Endodermal cell (in vitro differentiated cells): ENCODE measurements at regions not wholly inside any gene's neighbourhood (a gene's known extent, or its start where the extent isn't known, plus 50 kb on each side); places are given as distances from the start of the nearest gene placed in this dataset.

Experiments used
- DNase-seq: peaks from one replicate; pipeline ENCODE4 v3.0.0-alpha.2; 2017
- H3K27ac ChIP-seq: 2 replicates; pipeline ENCODE4 v1.5.1; 2013; ENCODE audit warnings: mild to moderate bottlenecking, low read depth, low read length, moderate library complexity
- H3K27me3 ChIP-seq: 2 replicates; pipeline ENCODE4 v1.6.1; 2013; ENCODE audit warnings: mild to moderate bottlenecking, low read length, moderate library complexity; ENCODE audit not compliant: insufficient read depth, control insufficient read depth, poor library complexity, severe bottlenecking
- H3K36me3 ChIP-seq: 2 replicates; pipeline ENCODE4 v1.7.0; 2013; ENCODE audit warnings: mild to moderate bottlenecking, low read length, moderate library complexity; ENCODE audit not compliant: control insufficient read depth, insufficient read depth
- H3K4me1 ChIP-seq: one replicate; pipeline ENCODE4 v1.7.0; 2013; ENCODE audit warnings: low read length; ENCODE audit not compliant: control insufficient read depth, insufficient read depth
- H3K4me3 ChIP-seq: 2 replicates; pipeline ENCODE4 v1.5.1; 2013; ENCODE audit warnings: mild to moderate bottlenecking, low read length, moderate library complexity
- H3K9ac ChIP-seq: 2 replicates; pipeline ENCODE4 v1.6.1; 2013; ENCODE audit warnings: mild to moderate bottlenecking, low read length, moderate library complexity; ENCODE audit not compliant: poor library complexity, severe bottlenecking; ENCODE audit errors: extremely low read depth
- H3K9me3 ChIP-seq: 2 replicates; pipeline ENCODE4 v1.6.1; 2013; ENCODE audit warnings: mild to moderate bottlenecking, low read length, moderate library complexity; ENCODE audit not compliant: control insufficient read depth
- H3K27ac Mint-ChIP-seq: 2 replicates; pipeline ENCODE4 v1.8.0; 2020; ENCODE audit warnings: mixed read lengths
- H3K27me3 Mint-ChIP-seq: 2 replicates; pipeline ENCODE4 v1.8.0; 2021; ENCODE audit warnings: mild to moderate bottlenecking, mixed read lengths; ENCODE audit not compliant: insufficient read depth
- H3K36me3 Mint-ChIP-seq: 2 replicates; pipeline ENCODE4 v1.8.0; 2020; ENCODE audit warnings: low read depth, mixed read lengths
- H3K4me1 Mint-ChIP-seq: 2 replicates; pipeline ENCODE4 v1.8.0; 2020; ENCODE audit warnings: mixed read lengths
- H3K4me3 Mint-ChIP-seq: 2 replicates; pipeline ENCODE4 v1.8.0; 2020; ENCODE audit warnings: mild to moderate bottlenecking, moderate library complexity, mixed read lengths
- H3K9me3 Mint-ChIP-seq: 2 replicates; pipeline ENCODE4 v1.8.0; 2020; ENCODE audit warnings: mild to moderate bottlenecking, mixed read lengths
- WGBS, 2 experiments: methylation state at CpG; one replicate each; pipeline versions ENCODE4 v1.1.5 to v1.1.7; 2013; ENCODE audit warnings: missing lambda C conversion rate in 2 of 2, mixed read lengths in 1 of 2; ENCODE audit not compliant: insufficient coverage in 1 of 2, insufficient read length in 1 of 2; 5-methylcytosine and 5-hydroxymethylcytosine counted together
- TF ChIP-seq, protein P1 (sequence below): fragments of 200-600 bp; sonication (generic); conservative IDR thresholded peaks from 2 replicates; pipeline ENCODE4 v1.5.0; 2021; ENCODE audit warnings: antibody characterized with exemption, mild to moderate bottlenecking

DNA sequence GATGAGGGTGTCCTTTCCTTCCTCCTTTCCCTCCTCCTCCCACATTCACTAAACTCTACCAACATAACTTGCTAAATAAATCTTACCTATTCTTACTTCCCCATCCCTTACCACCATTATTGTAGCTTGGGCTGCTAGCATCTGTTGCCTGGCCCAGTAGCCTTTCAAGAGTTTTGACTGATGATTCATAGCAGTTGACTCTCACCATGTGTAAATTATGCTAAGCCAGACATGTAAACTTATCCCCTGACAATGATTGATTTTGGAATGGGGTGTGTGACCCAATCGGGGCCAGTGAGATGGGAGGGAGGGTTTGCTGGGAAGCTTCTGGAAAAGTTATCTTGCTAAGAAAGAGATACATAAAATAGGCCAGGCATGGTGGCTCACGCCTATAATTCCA, 161.8 kb upstream of the SPRY4 start:
- H3K9me3 Mint-ChIP-seq, result peaks cover 10% of the 10 kb centered on the region
- H3K27me3 Mint-ChIP-seq, result no peaks in the 10 kb centered on the region
- H3K36me3 ChIP-seq, result no peaks in the 10 kb centered on the region
- H3K9ac ChIP-seq, result no peak overlapping the region
- no peak overlapping the region for H3K27ac Mint-ChIP-seq
- no peaks in the 10 kb centered on the region for H3K27me3 ChIP-seq
- no peak overlapping the region for H3K27ac ChIP-seq
- peaks cover 10% of the 10 kb centered on the region for H3K4me1 Mint-ChIP-seq
- WGBS, 2 experiments, result 93% methylated on average over 2 of the region's 2 CpGs; no CpG with 5 or more reads in 1 of the 2 experiments
- TF ChIP-seq, protein P1, sequence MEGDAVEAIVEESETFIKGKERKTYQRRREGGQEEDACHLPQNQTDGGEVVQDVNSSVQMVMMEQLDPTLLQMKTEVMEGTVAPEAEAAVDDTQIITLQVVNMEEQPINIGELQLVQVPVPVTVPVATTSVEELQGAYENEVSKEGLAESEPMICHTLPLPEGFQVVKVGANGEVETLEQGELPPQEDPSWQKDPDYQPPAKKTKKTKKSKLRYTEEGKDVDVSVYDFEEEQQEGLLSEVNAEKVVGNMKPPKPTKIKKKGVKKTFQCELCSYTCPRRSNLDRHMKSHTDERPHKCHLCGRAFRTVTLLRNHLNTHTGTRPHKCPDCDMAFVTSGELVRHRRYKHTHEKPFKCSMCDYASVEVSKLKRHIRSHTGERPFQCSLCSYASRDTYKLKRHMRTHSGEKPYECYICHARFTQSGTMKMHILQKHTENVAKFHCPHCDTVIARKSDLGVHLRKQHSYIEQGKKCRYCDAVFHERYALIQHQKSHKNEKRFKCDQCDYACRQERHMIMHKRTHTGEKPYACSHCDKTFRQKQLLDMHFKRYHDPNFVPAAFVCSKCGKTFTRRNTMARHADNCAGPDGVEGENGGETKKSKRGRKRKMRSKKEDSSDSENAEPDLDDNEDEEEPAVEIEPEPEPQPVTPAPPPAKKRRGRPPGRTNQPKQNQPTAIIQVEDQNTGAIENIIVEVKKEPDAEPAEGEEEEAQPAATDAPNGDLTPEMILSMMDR, result no peak
- peaks cover 3% of the 10 kb centered on the region for H3K36me3 Mint-ChIP-seq
- no peak overlapping the region for H3K4me3 ChIP-seq
- peaks cover 4% of the 10 kb centered on the region for H3K4me1 ChIP-seq
- no peak for DNase-seq
- H3K4me3 Mint-ChIP-seq, result no peak overlapping the region
- no peaks in the 10 kb centered on the region for H3K9me3 ChIP-seq

DNA sequence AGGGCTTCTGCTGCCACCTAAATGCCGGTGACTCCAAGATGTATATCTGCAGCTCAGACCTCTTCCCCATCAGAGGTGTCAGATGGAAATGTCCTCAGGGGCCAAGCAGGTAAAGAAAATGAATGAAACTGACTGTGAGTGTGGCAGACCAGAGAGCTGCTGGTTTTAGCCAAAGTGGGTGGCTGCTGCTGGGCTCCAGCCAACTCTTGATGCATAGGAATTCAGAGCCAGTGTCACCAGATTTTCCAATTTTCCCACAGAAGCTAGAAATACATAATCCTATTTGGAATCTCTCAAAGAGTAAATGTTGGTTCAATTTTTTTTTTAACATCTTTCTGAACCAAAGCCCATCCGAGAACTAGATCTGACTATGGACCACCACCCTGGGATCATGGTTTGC, 161.2 kb upstream of the SPRY4 start:
- Histone ChIP-seq H3K36me3 (no peaks in the 10 kb centered on the region), H3K4me1 (peaks cover 3% of the 10 kb centered on the region), H3K27ac (no peak overlapping the region), H3K4me3 (no peak overlapping the region), H3K27me3 (no peaks in the 10 kb centered on the region), H3K9me3 (no peaks in the 10 kb centered on the region), H3K9ac (no peak overlapping the region)
- Mint-ChIP-seq H3K27me3 (no peaks in the 10 kb centered on the region), H3K4me3 (no peak overlapping the region), H3K36me3 (peaks cover 3% of the 10 kb centered on the region), H3K27ac (no peak overlapping the region), H3K9me3 (peaks cover 10% of the 10 kb centered on the region), H3K4me1 (peaks cover 6% of the 10 kb centered on the region)
- TF ChIP-seq, protein P1, result no peak
- 98 to 100% methylated on average over 1 to 2 of the region's 2 CpGs for WGBS, 2 experiments
- no peak for DNase-seq

DNA sequence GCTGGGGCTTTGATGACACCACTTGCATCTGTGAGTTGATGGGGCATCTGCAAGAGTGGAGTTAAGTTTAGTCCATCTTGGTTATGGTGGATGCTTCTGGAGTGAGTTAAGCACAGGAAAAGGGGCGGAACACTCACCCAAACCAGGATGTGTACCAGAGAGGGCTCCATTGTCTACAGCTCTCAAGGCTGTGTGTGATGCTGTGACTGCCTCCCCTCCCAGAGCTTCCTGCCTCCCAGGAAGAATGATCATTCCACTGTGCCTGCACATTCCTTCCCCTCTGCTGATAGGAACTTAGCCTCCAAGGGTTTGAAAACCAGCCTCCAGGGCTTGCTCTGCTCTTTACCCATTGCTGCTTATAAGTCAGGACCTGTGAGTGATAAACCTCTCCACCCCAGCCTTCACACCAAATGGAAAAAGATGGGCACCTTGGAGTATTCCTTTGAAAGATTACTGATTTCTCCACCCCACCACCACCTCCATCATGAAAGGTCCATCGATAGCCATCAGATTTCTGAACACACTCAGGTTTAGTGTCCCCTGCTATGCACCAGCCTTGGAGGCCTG, 160.1 kb upstream of the SPRY4 start:
- Histone ChIP-seq H3K4me1 (no peaks in the 10 kb centered on the region), H3K9me3 (no peaks in the 10 kb centered on the region), H3K9ac (no peak overlapping the region), H3K4me3 (no peak overlapping the region), H3K27me3 (no peaks in the 10 kb centered on the region), H3K36me3 (no peaks in the 10 kb centered on the region), H3K27ac (no peak overlapping the region)
- no peak for DNase-seq
- H3K4me1 Mint-ChIP-seq, result no peaks in the 10 kb centered on the region
- TF ChIP-seq, protein P1, result no peak
- H3K36me3 Mint-ChIP-seq, result peaks cover 5% of the 10 kb centered on the region
- H3K4me3 Mint-ChIP-seq, result no peak overlapping the region
- peaks cover 14% of the 10 kb centered on the region for H3K9me3 Mint-ChIP-seq
- H3K27me3 Mint-ChIP-seq, result no peaks in the 10 kb centered on the region
- H3K27ac Mint-ChIP-seq, result no peak overlapping the region
- 90 to 94% methylated on average over 2 of the region's 2 CpGs for WGBS, 2 experiments
